ENCODE measurements at regions not wholly inside any gene's neighbourhood (a gene's known extent, or its start where the extent isn't known, plus 50 kb on each side); places are given as distances from the start of the nearest gene placed in this dataset.

DNA sequence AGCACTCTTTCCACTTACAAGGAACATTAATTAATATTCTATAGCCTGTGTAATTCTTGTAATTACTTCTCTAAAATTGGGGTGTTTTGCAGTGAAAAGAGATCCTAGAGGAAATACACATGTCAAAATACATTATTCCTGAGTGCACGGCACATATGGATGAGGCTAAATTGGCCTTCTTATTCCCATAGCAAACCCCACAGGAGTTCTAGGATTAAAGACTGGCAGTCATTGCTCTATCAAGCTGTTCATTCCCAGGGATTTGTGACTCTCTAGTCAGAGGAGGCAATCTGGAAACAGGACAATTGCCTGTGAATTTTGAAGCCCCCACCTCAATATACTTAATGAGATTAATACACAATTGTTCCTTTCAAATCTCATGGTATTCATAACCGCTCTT lies 145.9 kb upstream of the OPCML start:
- TF ChIP-seq, protein P1, sequence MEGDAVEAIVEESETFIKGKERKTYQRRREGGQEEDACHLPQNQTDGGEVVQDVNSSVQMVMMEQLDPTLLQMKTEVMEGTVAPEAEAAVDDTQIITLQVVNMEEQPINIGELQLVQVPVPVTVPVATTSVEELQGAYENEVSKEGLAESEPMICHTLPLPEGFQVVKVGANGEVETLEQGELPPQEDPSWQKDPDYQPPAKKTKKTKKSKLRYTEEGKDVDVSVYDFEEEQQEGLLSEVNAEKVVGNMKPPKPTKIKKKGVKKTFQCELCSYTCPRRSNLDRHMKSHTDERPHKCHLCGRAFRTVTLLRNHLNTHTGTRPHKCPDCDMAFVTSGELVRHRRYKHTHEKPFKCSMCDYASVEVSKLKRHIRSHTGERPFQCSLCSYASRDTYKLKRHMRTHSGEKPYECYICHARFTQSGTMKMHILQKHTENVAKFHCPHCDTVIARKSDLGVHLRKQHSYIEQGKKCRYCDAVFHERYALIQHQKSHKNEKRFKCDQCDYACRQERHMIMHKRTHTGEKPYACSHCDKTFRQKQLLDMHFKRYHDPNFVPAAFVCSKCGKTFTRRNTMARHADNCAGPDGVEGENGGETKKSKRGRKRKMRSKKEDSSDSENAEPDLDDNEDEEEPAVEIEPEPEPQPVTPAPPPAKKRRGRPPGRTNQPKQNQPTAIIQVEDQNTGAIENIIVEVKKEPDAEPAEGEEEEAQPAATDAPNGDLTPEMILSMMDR (IDR thresholded peaks at IDR 0.05; ENCODE audit: insufficient read depth, low read depth, low read length) = no peak

DNA sequence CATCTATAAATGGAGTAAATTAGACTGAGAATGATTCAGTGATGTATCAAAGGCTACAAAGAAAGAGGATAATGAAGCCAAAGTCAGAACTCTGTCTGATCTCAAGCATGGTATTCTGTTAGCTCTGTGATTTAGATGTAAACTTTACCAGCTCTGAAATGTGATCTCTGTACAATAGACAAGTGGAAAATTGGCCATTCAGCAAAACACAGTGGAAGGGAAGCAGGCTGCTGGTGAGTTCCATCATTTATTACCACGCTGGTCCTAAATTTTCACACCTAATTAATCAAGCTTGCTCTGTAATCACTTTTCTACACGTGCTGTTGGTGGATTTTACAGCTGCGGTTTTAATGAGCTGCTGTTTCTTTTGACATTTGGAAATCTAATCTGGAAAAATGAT lies 145.1 kb upstream of the OPCML start:
- CTCF ChIA-PET = no interaction called here
- POLR2A ChIA-PET = no interaction called here
- H3K4me3 ChIP-seq (ENCODE audit: low read depth, low read length) = no peak overlapping the region
- no peaks in the 10 kb centered on the region for H3K36me3 ChIP-seq (ENCODE audit: control insufficient read depth, insufficient read depth, low read length)
- no peaks in the 10 kb centered on the region for H3K27me3 ChIP-seq (ENCODE audit: control insufficient read depth, insufficient read depth, low read length)
- no peak for DNase-seq (ENCODE audit: low read depth)
- TF ChIP-seq, protein P1 (IDR thresholded peaks at IDR 0.05; ENCODE audit: insufficient read depth, low read depth, low read length) = no peak

More for the DNA sequence above, 145.9 kb upstream of the OPCML start:
- no peaks in the 10 kb centered on the region for H3K27me3 ChIP-seq (ENCODE audit: control insufficient read depth, insufficient read depth, low read length)
- DNase-seq (ENCODE audit: low read depth) = no peak
- ChIA-PET POLR2A (no interaction called here), CTCF (no interaction called here)
- H3K36me3 ChIP-seq (ENCODE audit: control insufficient read depth, insufficient read depth, low read length) = no peaks in the 10 kb centered on the region
- H3K4me3 ChIP-seq (ENCODE audit: low read depth, low read length) = no peak overlapping the region

DNA sequence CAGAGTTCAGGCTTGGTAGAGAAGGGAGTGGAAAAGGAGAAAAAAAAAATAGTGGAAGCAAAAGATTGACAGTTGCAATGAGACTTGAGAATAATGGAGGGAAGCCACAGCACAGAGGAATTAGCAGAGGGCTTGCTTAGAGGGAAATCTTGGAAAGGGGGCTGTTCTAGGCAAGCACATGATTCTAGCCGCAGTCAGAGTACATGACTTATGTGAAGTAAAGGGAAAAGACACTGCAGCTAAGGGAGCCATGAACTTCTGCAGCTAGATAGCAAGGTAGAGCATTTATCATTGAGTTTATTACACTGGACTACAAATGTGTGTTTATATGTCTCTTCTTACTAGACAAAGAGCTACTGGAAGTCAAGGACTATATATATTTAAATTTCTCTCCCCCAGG lies 144.0 kb upstream of the OPCML start:
- ChIA-PET POLR2A (no interaction called here), CTCF (no interaction called here)
- DNase-seq (ENCODE audit: low read depth) = no peak
- H3K36me3 ChIP-seq (ENCODE audit: control insufficient read depth, insufficient read depth, low read length) = no peaks in the 10 kb centered on the region
- H3K27me3 ChIP-seq (ENCODE audit: control insufficient read depth, insufficient read depth, low read length) = no peaks in the 10 kb centered on the region
- TF ChIP-seq, protein P1 (IDR thresholded peaks at IDR 0.05; ENCODE audit: insufficient read depth, low read depth, low read length) = no peak
- H3K4me3 ChIP-seq (ENCODE audit: low read depth, low read length) = no peak overlapping the region

DNA sequence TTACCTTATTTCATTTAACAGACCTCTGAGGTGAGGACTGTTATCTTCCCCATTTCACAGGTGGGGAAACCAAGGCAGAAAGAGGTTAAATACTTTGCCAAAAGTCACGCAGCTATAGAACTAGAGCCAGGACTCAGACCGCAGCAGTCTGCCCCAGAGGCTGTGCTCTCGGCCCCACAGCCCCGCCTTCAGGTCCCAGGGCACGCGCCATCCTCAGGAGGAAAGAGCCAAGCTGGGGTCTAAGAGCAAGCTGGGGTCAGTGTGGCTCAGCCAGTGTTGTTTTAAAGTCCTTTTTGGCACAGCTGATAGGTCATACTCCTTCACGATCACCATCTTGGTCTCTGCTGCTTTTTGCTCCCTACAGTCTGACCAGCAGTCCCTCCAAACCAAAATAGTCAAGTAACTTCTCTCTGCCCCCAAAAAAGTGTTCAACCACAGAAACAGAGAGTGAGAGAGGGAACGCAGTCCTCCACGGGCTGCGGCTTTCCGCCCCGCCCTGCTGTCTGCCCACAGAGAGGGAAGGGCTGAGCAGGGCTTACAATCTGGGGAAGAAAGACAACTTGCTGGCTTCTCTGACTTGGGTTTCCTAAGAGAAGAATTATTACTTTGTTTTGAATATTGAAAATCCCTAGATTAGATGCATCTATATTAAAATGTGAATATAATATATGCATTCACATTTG lies 137.2 kb upstream of the OPCML start:
- no peaks in the 10 kb centered on the region for H3K36me3 ChIP-seq (ENCODE audit: control insufficient read depth, insufficient read depth, low read length)
- no peaks in the 10 kb centered on the region for H3K27me3 ChIP-seq (ENCODE audit: control insufficient read depth, insufficient read depth, low read length)
- H3K4me3 ChIP-seq (ENCODE audit: low read depth, low read length) = no peak overlapping the region
- ChIA-PET CTCF (no interaction called here), POLR2A (no interaction called here)
- DNase-seq (ENCODE audit: low read depth) = no peak
- TF ChIP-seq, protein P1 (IDR thresholded peaks at IDR 0.05; ENCODE audit: insufficient read depth, low read depth, low read length) = no peak

DNA sequence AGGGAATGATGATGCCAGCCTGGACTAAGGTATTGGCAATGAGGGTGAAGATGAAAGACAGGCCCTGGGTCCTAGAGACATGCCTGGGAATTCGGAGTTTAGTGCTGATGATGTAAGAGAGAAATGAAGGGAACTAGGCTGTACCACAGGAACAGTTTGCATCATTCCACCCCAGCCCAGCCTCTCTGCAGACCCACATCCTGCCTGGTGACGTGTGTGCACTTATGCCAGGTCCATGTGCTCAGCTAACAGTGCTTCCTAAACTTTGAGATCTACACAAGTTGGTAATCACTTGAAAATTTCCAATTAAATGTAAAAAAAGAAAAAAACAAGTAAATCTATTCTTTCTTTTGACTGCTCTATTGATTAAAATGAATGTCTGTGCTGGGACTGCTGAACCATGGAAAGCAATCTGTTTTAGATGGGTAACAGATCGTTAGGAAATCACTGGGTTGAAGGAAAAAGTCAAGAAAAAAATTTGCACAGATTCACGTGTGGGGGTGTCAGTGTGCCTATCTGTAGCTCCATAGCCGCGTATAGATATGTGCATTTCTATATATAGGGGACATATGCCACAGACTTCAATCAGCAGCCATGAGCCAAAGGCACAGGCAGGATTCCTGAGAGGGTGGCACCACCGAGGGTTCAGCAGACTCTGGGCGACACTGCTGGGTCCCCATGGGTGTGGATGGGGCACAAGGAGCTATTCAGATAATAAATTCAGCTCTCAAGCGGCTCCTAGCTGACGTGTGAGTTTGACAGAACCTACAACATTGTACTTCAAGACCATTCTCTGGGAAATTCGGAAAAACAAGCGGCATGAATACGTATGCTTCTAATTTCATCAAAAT lies 131.1 kb upstream of the OPCML start:
- Histone ChIP-seq H3K4me3 (ENCODE audit: low read depth, low read length) (no peak overlapping the region), H3K27me3 (ENCODE audit: control insufficient read depth, insufficient read depth, low read length) (no peaks in the 10 kb centered on the region), H3K36me3 (ENCODE audit: control insufficient read depth, insufficient read depth, low read length) (no peaks in the 10 kb centered on the region)
- TF ChIP-seq, protein P1 (IDR thresholded peaks at IDR 0.05; ENCODE audit: insufficient read depth, low read depth, low read length) = no peak
- CTCF ChIA-PET = no interaction called here
- POLR2A ChIA-PET = no interaction called here
- no peak for DNase-seq (ENCODE audit: low read depth)

Data from BJ (cell line).